GM21717 (cell line): ENCODE measurements at regions not wholly inside any gene's neighbourhood (a gene's known extent, or its start where the extent isn't known, plus 50 kb on each side); places are given as distances from the start of the nearest gene placed in this dataset.
"Not testable (repeated sequence)": the region's sequence is repeated elsewhere in the genome, so short reads cannot be mapped to it uniquely, and the experiment has no call there.

Experiments used
- ATAC-seq: cut with Tn5 transposase; IDR thresholded peaks from one replicate; pipeline ENCODE4 v1.9.1; 2021; ENCODE audit warnings: mild to moderate bottlenecking, moderate library complexity; ENCODE audit not compliant: unreplicated experiment

- ATAC-seq = no peak
Measured at GRCh38 chr7:146057958-146058357, 58.6 kb upstream of the CNTNAP2 start.

DNA sequence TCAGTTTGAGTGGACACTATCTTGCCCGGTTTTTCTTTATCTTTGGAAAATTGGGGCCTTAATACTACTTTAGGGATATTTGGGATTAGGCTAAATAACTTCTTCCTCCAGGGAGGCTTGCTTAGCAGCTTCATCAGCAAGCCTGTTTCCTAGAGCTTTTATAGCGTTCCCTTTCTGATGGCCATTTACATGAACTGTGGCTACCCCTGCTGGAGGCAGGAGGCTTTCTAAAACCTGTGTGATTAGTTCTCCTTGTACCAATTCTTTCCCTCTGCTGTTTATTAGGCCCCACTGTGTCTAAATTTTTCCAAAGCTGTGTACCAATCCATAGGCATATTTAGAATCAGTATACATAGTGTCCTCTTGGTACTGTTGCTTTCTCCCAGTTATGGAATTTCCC, 61.7 kb upstream of the CNTNAP2 start:
- no peak for ATAC-seq

DNA sequence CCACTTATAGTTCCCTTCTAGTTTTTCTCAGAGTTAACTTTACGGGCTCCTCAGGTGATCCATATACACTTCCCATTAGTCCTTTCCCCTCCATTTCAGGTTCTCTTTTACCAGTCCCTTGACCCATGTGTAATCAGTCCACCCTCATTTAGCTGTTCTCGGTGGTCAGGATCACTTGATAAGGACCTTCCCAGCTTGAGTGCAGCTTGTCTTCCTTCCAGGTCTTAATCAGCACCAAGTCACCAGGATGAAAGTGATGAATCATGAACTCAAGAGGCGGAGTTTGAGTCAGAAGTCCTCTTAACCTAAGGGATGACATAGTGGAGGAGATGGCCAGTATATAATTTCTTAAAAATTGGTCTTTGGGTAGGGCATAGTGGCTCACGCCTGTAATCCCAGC, 63.1 kb upstream of the CNTNAP2 start:
- ATAC-seq = no peak

DNA sequence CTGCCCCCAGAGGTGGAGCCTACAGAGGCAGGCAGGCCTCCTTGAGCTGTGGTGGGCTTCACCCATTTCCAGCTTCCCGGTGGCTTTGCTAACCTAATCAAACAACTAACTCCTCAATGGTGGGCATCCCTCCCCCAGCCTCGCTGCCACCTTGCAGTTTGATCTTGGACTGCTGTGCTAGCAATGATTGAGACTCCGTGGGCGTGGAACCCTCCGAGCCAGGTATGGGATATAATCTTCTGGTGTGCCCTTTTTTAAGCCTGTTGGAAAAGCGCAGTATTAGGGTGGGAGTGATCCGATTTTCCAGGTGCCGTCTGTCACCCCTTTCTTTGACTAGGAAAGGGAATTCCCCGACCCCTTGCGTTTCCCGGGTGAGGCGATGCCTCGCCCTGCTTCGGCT, 73.3 kb upstream of the CNTNAP2 start:
- ATAC-seq = not testable (repeated sequence)

GRCh38 chr7:146028251-146028750, 88.3 kb upstream of the CNTNAP2 start:
- no peak for ATAC-seq

DNA sequence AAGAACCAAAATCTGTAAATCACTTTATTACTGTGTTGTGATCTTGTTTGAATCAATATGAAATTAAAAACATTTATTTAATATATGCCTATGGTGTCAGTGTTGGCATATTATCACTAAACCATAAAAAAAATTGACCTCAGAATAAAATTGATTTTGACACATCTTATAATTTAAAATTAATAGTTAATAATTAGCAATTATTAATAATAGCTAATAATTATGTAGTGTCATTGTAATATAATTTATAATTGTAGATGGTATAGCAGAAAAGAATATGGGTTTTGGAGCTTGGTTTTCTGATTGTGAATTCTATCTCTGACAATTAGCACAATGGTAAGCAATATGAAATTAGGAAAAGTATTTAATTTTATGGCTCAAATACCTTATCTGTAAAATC, 89.4 kb upstream of the CNTNAP2 start:
- ATAC-seq = no peak

DNA sequence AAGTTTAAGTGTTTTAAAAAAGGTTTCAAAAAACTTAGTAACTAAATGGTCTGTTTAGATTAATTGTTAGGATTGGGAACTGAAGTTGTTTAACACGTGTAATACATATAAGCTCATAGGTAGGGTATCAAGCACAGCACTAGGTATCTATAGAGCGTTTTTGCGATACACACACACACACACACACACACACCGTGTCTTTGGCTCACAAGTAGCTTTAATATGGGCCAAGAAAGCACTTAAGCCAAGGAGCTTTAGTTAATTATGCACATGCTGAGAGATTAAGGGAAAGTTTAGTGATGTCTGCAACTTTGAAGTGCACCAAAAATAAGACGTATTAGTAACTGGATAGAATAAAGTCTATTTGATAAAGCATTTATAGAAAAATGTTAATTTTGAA, 93.8 kb upstream of the CNTNAP2 start:
- ATAC-seq = no peak

DNA sequence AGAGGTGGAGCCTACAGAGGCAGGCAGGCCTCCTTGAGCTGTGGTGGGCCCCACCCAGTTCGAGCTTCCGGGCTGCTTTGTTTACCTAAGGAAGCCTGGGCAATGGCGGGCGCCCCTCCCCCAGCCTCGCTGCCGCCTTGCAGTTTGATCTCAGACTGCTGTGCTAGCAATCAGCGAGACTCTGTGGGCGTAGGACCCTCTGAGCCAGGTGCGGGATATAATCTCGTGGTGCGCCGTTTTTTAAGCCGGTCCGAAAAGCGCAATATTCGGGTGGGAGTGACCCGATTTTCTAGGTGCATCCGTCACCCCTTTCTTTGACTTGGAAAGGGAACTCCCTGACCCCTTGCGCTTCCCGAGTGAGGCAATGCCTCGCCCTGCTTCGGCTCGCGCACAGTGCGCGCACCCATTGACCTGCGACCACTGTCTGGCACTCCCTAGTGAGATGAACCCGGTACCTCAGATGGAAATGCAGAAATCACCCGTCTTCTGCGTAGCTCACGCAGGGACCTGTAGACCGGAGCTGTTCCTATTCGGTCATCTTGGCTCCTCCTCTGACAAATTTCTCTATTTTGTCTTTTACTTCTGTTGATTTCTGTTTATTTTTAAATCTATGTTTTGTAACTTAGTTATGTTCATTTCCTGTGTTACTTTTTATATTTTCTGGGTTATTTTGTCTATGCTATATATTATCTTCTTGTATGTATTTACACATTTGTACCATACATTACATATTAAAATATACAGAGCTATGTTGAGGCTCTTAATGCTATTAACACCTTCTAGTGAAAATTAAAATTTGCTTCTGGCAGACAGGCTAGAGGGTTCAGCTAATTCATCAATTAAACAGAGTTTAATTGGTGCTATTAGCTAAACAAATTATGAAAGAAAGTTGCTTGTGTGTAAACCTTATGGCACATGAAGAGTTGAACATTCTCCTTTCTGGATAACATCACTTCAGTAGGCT, 97.3 kb upstream of the CNTNAP2 start:
- ATAC-seq = not testable (repeated sequence)

- not testable (repeated sequence) for ATAC-seq
Measured at GRCh38 chr7:146017366-146017765, 99.2 kb upstream of the CNTNAP2 start.

DNA sequence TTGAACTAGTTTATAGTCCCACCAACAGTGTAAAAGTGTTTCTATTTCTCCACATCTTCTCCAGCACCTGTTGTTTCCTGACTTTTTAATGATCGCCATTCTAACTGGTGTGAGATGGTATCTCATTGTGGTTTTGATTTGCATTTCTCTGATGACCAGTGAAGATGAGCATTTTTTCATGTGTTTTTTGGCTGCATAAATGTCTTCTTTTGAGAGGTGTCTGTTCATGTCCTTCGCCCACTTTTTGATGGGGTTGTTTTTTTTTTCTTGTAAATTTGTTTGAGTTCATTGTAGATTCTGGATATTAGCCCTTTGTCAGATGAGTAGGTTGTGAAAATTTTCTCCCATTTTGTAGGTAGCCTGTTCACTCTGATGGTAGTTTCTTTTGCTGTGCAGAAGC, 102.4 kb upstream of the CNTNAP2 start:
- not testable (repeated sequence) for ATAC-seq

- no peak for ATAC-seq
Measured at GRCh38 chr7:146008293-146008692, 108.3 kb upstream of the CNTNAP2 start.

DNA sequence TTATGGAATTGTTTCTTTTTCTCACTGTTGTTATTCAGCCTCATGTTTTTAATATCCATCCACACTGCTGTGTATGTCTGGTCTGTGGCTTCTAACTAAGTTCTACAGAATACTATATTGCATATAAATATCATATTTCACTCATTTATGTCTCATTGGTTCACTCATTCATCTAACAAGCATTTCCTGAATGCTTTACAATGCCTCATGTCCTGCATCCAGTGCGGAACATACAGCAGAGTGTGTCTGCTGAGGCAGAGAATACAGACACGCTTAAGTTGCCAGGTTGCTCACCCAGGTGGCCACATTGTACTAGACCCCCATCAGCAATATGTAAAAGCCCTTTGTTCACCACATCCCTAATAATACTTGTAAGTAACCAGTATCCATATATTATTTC, 111.8 kb upstream of the CNTNAP2 start:
- ATAC-seq = no peak

DNA sequence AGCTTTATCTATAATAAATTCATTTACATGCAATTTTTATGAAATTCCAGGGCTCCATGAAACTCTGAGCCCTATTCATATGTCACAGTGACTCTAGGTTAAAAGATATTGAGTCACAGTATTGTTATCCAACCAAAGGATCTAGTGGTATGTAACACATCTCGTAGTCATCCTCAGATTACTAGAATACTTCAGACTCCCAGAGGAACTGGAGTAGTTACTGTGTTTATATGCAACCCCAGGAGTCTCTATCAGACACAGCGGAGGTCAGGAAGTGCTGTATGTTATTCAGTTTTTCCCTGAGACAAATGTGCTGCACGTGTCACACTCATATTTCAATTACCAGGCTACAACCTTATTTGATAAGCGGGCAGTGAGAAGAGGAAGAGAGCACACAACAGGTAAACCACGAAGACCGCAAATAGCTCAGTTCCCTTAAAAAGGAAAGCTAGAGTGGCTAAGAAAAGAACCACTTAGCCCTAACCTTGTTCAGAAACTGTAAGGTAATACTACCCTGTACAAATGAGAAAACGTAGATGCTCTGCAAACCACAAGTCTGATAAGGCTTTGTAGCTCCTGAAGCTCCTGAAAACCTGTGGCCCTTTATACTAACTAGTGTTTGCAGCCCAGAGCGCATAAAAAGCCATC, 114.0 kb upstream of the CNTNAP2 start:
- peak; percentile 98 for ATAC-seq

DNA sequence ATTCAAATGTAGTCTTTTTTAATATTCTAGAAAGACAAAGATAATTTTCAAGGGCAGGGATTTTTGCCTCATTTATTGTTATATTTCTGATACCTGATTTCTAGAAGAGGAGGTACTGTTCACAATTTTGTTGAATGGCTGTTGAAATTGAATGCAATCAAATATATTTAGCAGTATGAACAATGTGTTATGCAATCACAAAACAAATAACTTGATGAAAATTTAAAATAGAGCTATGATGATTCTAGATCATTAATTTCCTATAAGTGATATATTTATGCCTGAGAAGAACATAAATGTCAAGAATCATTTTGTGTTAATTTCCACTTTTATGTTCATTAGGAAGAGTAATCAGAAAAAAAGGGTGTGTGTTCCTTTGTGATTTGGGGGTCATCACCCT, 114.6 kb upstream of the CNTNAP2 start:
- ATAC-seq = no peak

DNA sequence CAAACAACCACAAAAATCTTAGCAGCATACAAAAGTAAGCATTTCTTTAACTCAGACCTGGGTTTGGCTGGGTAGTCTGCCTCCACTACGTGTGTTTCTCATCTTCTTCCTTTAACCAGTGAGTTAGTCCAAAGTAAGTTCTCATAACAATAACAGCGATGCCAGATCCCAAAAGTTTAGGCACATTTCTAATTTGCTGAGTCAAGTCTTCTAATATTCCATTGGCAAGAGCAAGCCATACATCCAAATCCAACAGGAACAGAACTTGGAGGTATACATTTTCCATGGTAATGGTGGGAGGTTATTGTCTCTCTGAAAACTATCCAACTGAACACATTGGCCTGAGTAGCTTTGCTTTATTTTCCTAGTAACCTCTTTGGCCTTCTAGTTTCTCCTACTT, 115.7 kb upstream of the CNTNAP2 start:
- ATAC-seq = no peak

GRCh38 chr7:145989469-145989868, 127.1 kb upstream of the CNTNAP2 start:
- no peak for ATAC-seq

DNA sequence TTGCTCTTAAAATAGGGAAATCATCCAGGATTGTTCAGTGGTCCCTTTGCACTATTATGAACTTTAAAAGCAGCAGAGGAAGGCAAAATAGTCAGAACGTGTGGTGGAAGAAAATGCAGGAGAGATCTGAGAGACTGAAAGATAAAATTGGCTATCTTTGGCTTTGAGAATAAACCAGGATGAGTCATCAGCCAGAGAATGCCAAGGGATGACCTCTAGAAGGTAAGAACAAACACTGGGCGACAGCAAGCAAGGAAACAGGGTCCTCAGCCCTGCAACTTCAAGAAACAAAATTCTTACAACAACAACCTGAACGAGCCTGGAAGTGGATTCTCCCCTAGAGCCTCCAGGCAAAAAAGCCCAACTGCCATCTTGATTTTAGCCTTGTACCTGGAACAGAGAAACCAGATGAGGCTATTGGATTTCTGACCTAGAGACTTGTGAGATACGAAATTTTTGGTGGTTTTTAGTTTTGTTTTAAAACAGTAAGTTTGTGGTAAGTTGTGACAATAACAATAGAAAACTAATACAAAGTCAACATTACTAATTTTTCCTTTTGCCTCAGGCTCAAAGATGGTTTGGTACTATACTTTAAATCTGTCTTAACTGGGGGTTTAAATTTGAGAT, 130.2 kb upstream of the CNTNAP2 start:
- no peak for ATAC-seq

- ATAC-seq = no peak
Measured at GRCh38 chr7:145978769-145979168, 137.8 kb upstream of the CNTNAP2 start.

DNA sequence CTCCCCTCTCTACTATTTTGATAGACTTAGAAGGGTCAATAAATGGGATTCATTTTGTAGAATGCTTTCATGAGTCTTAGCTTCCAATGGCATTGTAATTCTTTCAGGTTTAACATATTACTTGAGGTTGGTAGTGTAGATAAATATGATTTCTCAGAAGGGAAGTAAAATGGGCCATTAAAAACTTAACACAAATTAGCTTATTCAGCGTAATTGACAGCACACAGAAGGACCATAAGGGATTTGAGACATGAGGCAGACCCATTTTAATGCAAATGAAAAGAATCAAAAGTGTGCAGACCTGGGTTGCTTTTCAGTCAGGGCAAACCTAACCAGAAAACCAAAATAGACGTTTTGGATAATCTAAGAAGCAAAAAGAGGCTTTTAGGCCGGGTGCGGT, 156.6 kb upstream of the CNTNAP2 start:
- no peak for ATAC-seq

- ATAC-seq = no peak
Measured at GRCh38 chr7:145957160-145957890, 159.3 kb upstream of the CNTNAP2 start.

DNA sequence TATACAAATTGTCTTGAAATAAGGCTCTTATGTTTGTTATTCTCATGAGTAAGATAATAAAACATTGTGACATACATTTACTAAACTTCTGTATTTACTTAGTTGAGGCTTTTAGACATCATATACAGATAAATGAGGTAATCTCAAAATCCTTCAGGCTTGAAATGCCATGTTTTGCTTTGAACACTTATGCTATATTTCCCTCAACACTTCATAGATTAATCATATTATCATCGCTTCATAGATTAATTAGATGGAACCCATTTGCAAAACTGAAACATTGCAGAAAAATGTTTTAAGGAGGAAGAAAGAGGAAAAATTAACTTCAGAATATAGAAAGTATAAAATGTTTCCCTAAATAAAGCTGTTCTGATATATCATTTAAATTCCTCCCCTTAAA, 165.0 kb upstream of the CNTNAP2 start:
- no peak for ATAC-seq
